CD4-positive, alpha-beta T cell (primary cell): ENCODE measurements at regions not wholly inside any gene's neighbourhood (a gene's known extent, or its start where the extent isn't known, plus 50 kb on each side); places are given as distances from the start of the nearest gene placed in this dataset.

ENCODE experiments used
- ATAC-seq: fragments of 200-7000 bp; cut with Tn5 transposase; one replicate; pipeline ENCODE4 v1.10.0; 2022; ENCODE audit warnings: mild to moderate bottlenecking; ENCODE audit not compliant: poor library complexity
- CTCF ChIA-PET: fragments of 350-600 bp; sonication (Branson Sonifier 250); formaldehyde crosslinking; loops from one replicate; lab custom pipeline; 2021; ENCODE audit warnings: antibody characterized with exemption, inconsistent platforms; lab: Charles Lee
- POLR2A ChIA-PET: fragments of 350-600 bp; sonication (Branson Sonifier 250); formaldehyde crosslinking; loops from one replicate; lab custom pipeline; 2021; ENCODE audit warnings: antibody characterized with exemption, inconsistent platforms; lab: Charles Lee
- DNase-seq, 14 experiments: peaks; one replicate each; pipeline ENCODE4 v3.0.0-alpha.2; 2013 to 2020; ENCODE audit warnings: mixed read lengths in 2 of 14
- H3K27ac ChIP-seq, 2 donors: one replicate each; pipeline versions ENCODE4 v1.5.1 to v1.7.0; 2013; ENCODE audit warnings: low read length in 2 of 2, low read depth in 1 of 2, mild to moderate bottlenecking in 1 of 2
- H3K27me3 ChIP-seq, 2 experiments: 1 replicate in 1 of 2; 2 replicates in 1 of 2; pipeline versions ENCODE4 v1.6.1 to v1.7.0; 2013; ENCODE audit warnings: low read length in 2 of 2, control low read depth in 1 of 2, mild to moderate bottlenecking in 1 of 2, moderate library complexity in 1 of 2; ENCODE audit not compliant: insufficient read depth in 2 of 2, control insufficient read depth in 1 of 2
- H3K36me3 ChIP-seq: one replicate; pipeline ENCODE4 v1.6.1; 2013; ENCODE audit warnings: low read length, control low read depth; ENCODE audit not compliant: insufficient read depth
- H3K4me1 ChIP-seq: one replicate; pipeline ENCODE4 v1.6.1; 2013; ENCODE audit warnings: low read length, control low read depth; ENCODE audit not compliant: insufficient read depth
- H3K4me3 ChIP-seq: one replicate; pipeline ENCODE4 v1.5.1; 2013; ENCODE audit warnings: mild to moderate bottlenecking, low read length, moderate library complexity
- H3K9me3 ChIP-seq, 2 experiments: 1 replicate in 1 of 2; 2 replicates in 1 of 2; pipeline versions ENCODE4 v1.6.1 to v1.7.0; 2013; ENCODE audit warnings: low read length in 2 of 2, mild to moderate bottlenecking in 2 of 2, control low read depth in 1 of 2, moderate library complexity in 1 of 2; ENCODE audit not compliant: control insufficient read depth in 1 of 2, insufficient read depth in 1 of 2
- H3K27ac Mint-ChIP-seq: one replicate; pipeline ENCODE4 v1.8.0; 2020; ENCODE audit warnings: mixed read lengths
- H3K27me3 Mint-ChIP-seq: one replicate; pipeline ENCODE4 v1.8.0; 2021; ENCODE audit warnings: mixed read lengths
- H3K36me3 Mint-ChIP-seq: one replicate; pipeline ENCODE4 v1.8.0; 2021; ENCODE audit warnings: low read depth, mixed read lengths
- H3K4me1 Mint-ChIP-seq: one replicate; pipeline ENCODE4 v1.8.0; 2021; ENCODE audit warnings: low read depth, mixed read lengths
- H3K4me3 Mint-ChIP-seq: one replicate; pipeline ENCODE4 v1.8.0; 2020; ENCODE audit warnings: mild to moderate bottlenecking, mixed read lengths
- H3K9me3 Mint-ChIP-seq: one replicate; pipeline ENCODE4 v1.8.0; 2020; ENCODE audit warnings: mixed read lengths
- intact Hi-C, 2 experiments: fragments of 100-400 bp; cut with DNase I in 1 of 2; cut with micrococcal nuclease in 1 of 2; formaldehyde crosslinking; loops; one replicate each; pipeline versions ENCODE4 v1.15.1 to v1.9.0; 2023 to 2025; cut with DNase I, micrococcal nuclease
- TF ChIP-seq, protein P1 (sequence below): fragments of 200-600 bp; IDR thresholded peaks from one replicate; pipeline ENCODE4 v1.8.0; 2022; ENCODE audit warnings: antibody characterized with exemption, mild to moderate bottlenecking

DNA sequence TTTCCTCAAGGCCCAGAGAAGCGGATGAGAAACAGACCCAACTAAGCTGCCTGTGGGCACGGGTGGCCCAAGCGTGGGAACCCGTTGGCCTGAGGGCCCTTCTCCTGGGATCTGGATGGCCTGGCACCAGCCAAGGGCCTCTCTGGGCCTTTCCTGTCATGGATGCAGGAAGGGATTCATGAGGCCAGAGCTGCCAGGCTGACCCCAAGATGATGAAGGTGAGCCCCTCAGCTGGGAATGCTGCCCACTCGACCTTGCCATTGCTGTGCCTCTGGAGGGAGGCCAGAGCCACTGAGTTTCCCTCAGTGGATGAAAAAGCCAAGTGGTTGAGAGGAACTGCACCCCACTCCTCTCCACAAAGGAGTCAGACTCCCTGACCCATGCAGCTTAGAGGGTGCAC lies 171.2 kb downstream of the VEGFA start:
- H3K4me3 ChIP-seq, result no peak overlapping the region
- H3K4me1 ChIP-seq, result no peaks in the 10 kb centered on the region
- H3K4me3 Mint-ChIP-seq, result no peak overlapping the region
- no peaks in the 10 kb centered on the region for H3K27me3 ChIP-seq
- H3K36me3 Mint-ChIP-seq, result no peaks in the 10 kb centered on the region
- no peak overlapping the region for H3K27ac ChIP-seq
- DNase-seq, result no peak
- ATAC-seq, result no peak
- no peaks in the 10 kb centered on the region for H3K27me3 Mint-ChIP-seq
- TF ChIP-seq, protein P1, sequence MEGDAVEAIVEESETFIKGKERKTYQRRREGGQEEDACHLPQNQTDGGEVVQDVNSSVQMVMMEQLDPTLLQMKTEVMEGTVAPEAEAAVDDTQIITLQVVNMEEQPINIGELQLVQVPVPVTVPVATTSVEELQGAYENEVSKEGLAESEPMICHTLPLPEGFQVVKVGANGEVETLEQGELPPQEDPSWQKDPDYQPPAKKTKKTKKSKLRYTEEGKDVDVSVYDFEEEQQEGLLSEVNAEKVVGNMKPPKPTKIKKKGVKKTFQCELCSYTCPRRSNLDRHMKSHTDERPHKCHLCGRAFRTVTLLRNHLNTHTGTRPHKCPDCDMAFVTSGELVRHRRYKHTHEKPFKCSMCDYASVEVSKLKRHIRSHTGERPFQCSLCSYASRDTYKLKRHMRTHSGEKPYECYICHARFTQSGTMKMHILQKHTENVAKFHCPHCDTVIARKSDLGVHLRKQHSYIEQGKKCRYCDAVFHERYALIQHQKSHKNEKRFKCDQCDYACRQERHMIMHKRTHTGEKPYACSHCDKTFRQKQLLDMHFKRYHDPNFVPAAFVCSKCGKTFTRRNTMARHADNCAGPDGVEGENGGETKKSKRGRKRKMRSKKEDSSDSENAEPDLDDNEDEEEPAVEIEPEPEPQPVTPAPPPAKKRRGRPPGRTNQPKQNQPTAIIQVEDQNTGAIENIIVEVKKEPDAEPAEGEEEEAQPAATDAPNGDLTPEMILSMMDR, result no peak
- CTCF ChIA-PET, result no interaction called here
- POLR2A ChIA-PET, result no interaction called here
- no peak overlapping the region for H3K27ac Mint-ChIP-seq
- H3K9me3 ChIP-seq, result peaks cover 12 to 14% of the 10 kb centered on the region in 2 experiments
- H3K36me3 ChIP-seq, result no peaks in the 10 kb centered on the region
- intact Hi-C loops, result no loop called here
- H3K9me3 Mint-ChIP-seq, result peaks cover 12% of the 10 kb centered on the region
- no peaks in the 10 kb centered on the region for H3K4me1 Mint-ChIP-seq

DNA sequence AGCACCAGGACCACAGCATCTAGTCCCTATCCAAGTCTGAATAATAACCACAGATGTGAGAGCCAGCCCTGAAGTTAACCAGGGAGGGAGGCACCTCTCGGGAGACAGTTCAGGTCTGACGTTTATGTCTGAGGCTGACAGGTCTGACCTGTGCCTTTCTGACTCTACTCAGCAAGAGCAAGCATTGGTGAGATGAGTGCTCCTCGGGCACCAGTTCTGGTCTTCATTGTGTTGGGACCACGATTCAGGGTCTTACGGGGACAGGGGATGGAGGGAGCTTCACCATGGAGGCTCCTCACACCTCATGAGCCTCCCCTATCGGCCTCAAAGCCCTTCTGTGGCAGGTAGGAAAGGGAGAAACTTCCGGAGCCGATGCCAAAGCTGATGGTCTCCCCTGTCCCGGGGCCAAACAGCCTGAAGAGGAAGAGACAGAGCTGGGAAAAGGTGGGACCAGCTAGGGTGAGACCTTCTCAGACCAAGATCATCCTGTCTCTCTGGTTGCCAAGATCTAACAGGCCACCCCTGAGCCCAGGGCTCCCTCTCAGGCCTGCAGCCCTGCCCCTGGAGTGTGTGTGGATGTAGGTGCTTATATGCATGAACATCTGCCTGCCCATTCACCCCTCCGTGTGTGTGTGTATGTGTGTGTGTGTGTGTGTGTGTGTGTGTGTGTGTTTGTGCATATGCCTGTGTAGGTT lies 170.5 kb downstream of the VEGFA start:
- Histone ChIP-seq H3K9me3 (peaks cover 8 to 12% of the 10 kb centered on the region in 2 experiments), H3K36me3 (no peaks in the 10 kb centered on the region), H3K27ac (no peak overlapping the region), H3K27me3 (no peaks in the 10 kb centered on the region), H3K4me3 (no peak overlapping the region), H3K4me1 (no peaks in the 10 kb centered on the region)
- Mint-ChIP-seq H3K27ac (no peak overlapping the region), H3K4me3 (no peak overlapping the region), H3K9me3 (peaks cover 7% of the 10 kb centered on the region), H3K36me3 (no peaks in the 10 kb centered on the region), H3K4me1 (no peaks in the 10 kb centered on the region), H3K27me3 (no peaks in the 10 kb centered on the region)
- intact Hi-C loops, result no loop called here
- TF ChIP-seq, protein P1, result no peak
- DNase-seq, result no peak
- CTCF ChIA-PET, result no interaction called here
- POLR2A ChIA-PET, result no interaction called here
- ATAC-seq, result no peak

DNA sequence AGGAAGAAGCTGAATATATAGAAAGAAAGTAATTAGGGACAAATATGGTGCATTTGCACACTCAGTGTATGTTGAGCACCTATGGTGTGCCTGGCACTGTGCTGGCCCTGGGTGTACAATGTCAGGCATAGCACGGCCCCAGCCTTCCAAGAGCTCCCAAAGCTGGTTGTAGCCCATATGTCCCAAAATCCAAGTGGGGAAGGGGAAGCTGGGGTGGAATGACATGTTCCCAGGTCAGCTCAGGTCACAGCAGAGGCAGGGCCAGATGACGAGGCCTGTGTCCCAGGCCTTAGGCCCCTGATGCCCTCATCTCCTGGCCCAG lies 170.0 kb downstream of the VEGFA start:
- Histone ChIP-seq H3K27ac (no peak overlapping the region), H3K27me3 (no peaks in the 10 kb centered on the region), H3K36me3 (no peaks in the 10 kb centered on the region), H3K9me3 (peaks cover 3 to 12% of the 10 kb centered on the region in 2 experiments), H3K4me3 (no peak overlapping the region), H3K4me1 (no peaks in the 10 kb centered on the region)
- intact Hi-C loops, result no loop called here
- no peaks in the 10 kb centered on the region for H3K36me3 Mint-ChIP-seq
- no peaks in the 10 kb centered on the region for H3K4me1 Mint-ChIP-seq
- H3K27me3 Mint-ChIP-seq, result no peaks in the 10 kb centered on the region
- no peak for DNase-seq
- H3K27ac Mint-ChIP-seq, result no peak overlapping the region
- ATAC-seq, result no peak
- H3K4me3 Mint-ChIP-seq, result no peak overlapping the region
- peaks cover 4% of the 10 kb centered on the region for H3K9me3 Mint-ChIP-seq
- POLR2A ChIA-PET, result no interaction called here
- TF ChIP-seq, protein P1, result no peak
- CTCF ChIA-PET, result no interaction called here
